Testis (tissue), 2 donors: ENCODE measurements at regions not wholly inside any gene's neighbourhood (a gene's known extent, or its start where the extent isn't known, plus 50 kb on each side); places are given as distances from the start of the nearest gene placed in this dataset.

ENCODE experiments used
- DNase-seq: peaks from one replicate; pipeline ENCODE4 v3.0.0-alpha.2; 2019
- H3K27ac ChIP-seq, 2 donors: fragments of 200-600 bp; sonication (generic); one replicate each; pipeline ENCODE4 v1.5.1; 2019
- H3K27me3 ChIP-seq: fragments of 200-600 bp; sonication (generic); one replicate; pipeline ENCODE4 v1.5.1; 2019
- H3K36me3 ChIP-seq: fragments of 200-600 bp; sonication (generic); one replicate; pipeline ENCODE4 v1.5.1; 2017; ENCODE audit warnings: low read depth; ENCODE audit errors: missing control alignments
- H3K4me1 ChIP-seq: fragments of 200-600 bp; sonication (generic); one replicate; pipeline ENCODE4 v1.5.1; 2019
- H3K4me3 ChIP-seq, 2 donors: fragments of 200-600 bp; sonication (generic); one replicate each; pipeline ENCODE4 v1.5.1; 2017 to 2019
- H3K9me3 ChIP-seq: fragments of 200-600 bp; sonication (generic); one replicate; pipeline ENCODE4 v1.5.1; 2017
- POLR2A ChIP-seq: fragments of 450-650 bp; IDR thresholded peaks from one replicate; pipeline ENCODE4 v1.6.1; 2017; ENCODE audit warnings: antibody characterized with exemption, mild to moderate bottlenecking, moderate library complexity
- WGBS, 2 donors: methylation state at CpG; one replicate each; pipeline ENCODE4 v1.1.5; 2018; 5-methylcytosine and 5-hydroxymethylcytosine counted together
- intact Hi-C: fragments of 100-400 bp; cut with DNase I; formaldehyde crosslinking; loops from one replicate; pipeline ENCODE4 v1.15.1; 2023; ENCODE audit warnings: low total_unique reads
- TF ChIP-seq, protein P1 (sequence below), 3 experiments: fragments of 450-650 bp in 2 of 3; fragments of 200-600 bp in 1 of 3; sonication (generic) in 1 of 3; IDR thresholded peaks; one replicate each; pipeline ENCODE4 v1.5.1; 2016 to 2019; ENCODE audit warnings: antibody characterized with exemption in 3 of 3, mild to moderate bottlenecking in 2 of 3, moderate library complexity in 1 of 3

- H3K27ac ChIP-seq: no peak overlapping the region
- WGBS, 2 donors: 76 to 78% methylated on average over 8 of the region's 8 CpGs
- H3K27me3 ChIP-seq: no peaks in the 10 kb centered on the region
- H3K4me1 ChIP-seq: no peaks in the 10 kb centered on the region
- H3K36me3 ChIP-seq: no peaks in the 10 kb centered on the region
- H3K4me3 ChIP-seq: no peak overlapping the region
- TF ChIP-seq, protein P1, sequence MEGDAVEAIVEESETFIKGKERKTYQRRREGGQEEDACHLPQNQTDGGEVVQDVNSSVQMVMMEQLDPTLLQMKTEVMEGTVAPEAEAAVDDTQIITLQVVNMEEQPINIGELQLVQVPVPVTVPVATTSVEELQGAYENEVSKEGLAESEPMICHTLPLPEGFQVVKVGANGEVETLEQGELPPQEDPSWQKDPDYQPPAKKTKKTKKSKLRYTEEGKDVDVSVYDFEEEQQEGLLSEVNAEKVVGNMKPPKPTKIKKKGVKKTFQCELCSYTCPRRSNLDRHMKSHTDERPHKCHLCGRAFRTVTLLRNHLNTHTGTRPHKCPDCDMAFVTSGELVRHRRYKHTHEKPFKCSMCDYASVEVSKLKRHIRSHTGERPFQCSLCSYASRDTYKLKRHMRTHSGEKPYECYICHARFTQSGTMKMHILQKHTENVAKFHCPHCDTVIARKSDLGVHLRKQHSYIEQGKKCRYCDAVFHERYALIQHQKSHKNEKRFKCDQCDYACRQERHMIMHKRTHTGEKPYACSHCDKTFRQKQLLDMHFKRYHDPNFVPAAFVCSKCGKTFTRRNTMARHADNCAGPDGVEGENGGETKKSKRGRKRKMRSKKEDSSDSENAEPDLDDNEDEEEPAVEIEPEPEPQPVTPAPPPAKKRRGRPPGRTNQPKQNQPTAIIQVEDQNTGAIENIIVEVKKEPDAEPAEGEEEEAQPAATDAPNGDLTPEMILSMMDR (IDR thresholded peaks at IDR 0.05): no peak
- no peak for TF ChIP-seq POLR2A
- no peak for DNase-seq
- no peaks in the 10 kb centered on the region for H3K9me3 ChIP-seq
- intact Hi-C loops: no loop called here
These were observed 90.8 kb downstream of the FAM124B start for GRCh38 chr2:224310943-224311625.

DNA sequence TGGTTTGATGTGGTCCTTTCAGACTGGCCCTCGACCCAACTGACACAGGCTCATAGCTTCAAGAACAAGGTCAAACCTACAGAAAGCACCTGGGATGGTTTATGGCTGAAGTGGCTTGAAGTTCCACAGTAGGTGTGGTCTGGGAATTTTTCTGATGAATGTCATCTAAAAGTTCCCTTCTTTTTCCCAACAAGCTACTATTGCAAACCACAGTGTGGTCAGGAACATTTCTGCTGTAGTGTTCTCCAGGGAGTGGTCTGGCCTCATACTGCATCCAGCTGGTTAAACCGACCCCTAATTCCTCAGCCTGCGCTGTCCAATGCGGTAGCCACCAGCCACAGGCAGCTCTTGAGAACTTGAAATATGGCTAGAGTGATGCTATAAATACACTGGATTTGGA lies 92.7 kb downstream of the FAM124B start:
- 62 to 66% methylated on average over 4 of the region's 4 CpGs for WGBS, 2 donors

DNA sequence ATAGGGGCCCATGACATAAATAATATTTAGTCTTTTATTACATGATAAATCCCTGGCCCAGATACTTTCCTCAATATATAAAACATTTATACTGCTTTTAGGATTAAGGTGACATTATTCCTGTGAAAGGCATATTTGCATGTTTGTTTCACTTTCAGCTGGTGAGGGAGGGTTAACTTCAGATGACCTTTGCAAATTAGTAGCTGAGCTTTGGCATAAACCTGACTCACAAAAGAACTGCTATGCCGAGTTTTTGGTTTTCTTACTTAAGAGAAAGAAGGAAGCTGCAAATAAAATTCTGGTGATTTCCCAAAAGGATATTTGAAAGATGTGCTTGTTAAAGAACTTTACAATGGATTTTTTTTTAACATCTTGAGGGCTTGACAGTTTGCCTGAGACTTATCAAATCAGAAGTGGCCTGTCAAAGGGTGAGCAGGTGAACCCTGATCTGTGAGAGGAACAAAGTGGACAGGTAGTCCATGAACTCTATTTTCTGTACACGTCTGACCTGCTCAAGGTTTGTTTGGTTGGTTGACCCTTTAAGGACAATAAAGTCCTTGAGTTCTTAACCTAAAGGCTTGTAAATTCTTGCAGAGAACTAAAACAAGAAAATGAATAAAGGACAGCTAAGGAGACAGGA lies 93.5 kb downstream of the FAM124B start:
- no peaks in the 10 kb centered on the region for H3K27me3 ChIP-seq
- 38 to 56% methylated on average over 2 of the region's 2 CpGs for WGBS, 2 donors
- no peak overlapping the region for H3K4me3 ChIP-seq
- no peaks in the 10 kb centered on the region for H3K9me3 ChIP-seq
- no peak for DNase-seq
- TF ChIP-seq, protein P1 (IDR thresholded peaks at IDR 0.05): no peak
- TF ChIP-seq POLR2A: no peak
- peaks cover 2% of the 10 kb centered on the region for H3K4me1 ChIP-seq
- H3K36me3 ChIP-seq: no peaks in the 10 kb centered on the region
- intact Hi-C loops: no loop called here
- no peak overlapping the region for H3K27ac ChIP-seq

More for the DNA sequence above, 92.7 kb downstream of the FAM124B start:
- no peaks in the 10 kb centered on the region for H3K9me3 ChIP-seq
- H3K4me3 ChIP-seq: no peak overlapping the region
- TF ChIP-seq, protein P1 (IDR thresholded peaks at IDR 0.05): no peak
- no peak for TF ChIP-seq POLR2A
- intact Hi-C loops: no loop called here
- no peaks in the 10 kb centered on the region for H3K4me1 ChIP-seq
- no peak for DNase-seq
- no peaks in the 10 kb centered on the region for H3K36me3 ChIP-seq
- H3K27me3 ChIP-seq: no peaks in the 10 kb centered on the region
- H3K27ac ChIP-seq: no peak overlapping the region

GRCh38 chr2:224302952-224303351 lies 99.0 kb downstream of the FAM124B start:
- no peak for TF ChIP-seq POLR2A
- TF ChIP-seq, protein P1 (IDR thresholded peaks at IDR 0.05): no peak
- Histone ChIP-seq H3K27ac (no peak overlapping the region), H3K9me3 (no peaks in the 10 kb centered on the region), H3K36me3 (no peaks in the 10 kb centered on the region), H3K4me1 (peaks cover 9% of the 10 kb centered on the region), H3K4me3 (no peak overlapping the region), H3K27me3 (no peaks in the 10 kb centered on the region)
- 58 to 63% methylated on average over 8 of the region's 8 CpGs for WGBS, 2 donors
- peak; percentile 29 for DNase-seq
- intact Hi-C loops: no loop called here

- Histone ChIP-seq H3K36me3 (no peaks in the 10 kb centered on the region), H3K27ac (no peak overlapping the region), H3K4me3 (no peak overlapping the region), H3K27me3 (no peaks in the 10 kb centered on the region), H3K4me1 (no peaks in the 10 kb centered on the region), H3K9me3 (no peaks in the 10 kb centered on the region)
- no peak for DNase-seq
- TF ChIP-seq POLR2A: no peak
- TF ChIP-seq, protein P1 (IDR thresholded peaks at IDR 0.05): no peak
- intact Hi-C loops: no loop called here
- 67 to 74% methylated on average over 6 of the region's 6 CpGs for WGBS, 2 donors
These were observed 107.9 kb downstream of the FAM124B start for GRCh38 chr2:224293976-224294375.
